ENCODE measurements at regions not wholly inside any gene's neighbourhood (a gene's known extent, or its start where the extent isn't known, plus 50 kb on each side); places are given as distances from the start of the nearest gene placed in this dataset.

- no CpG with 5 or more reads among the region's 7 CpGs for WGBS (ENCODE audit: extremely low coverage, insufficient coverage, insufficient read length)
- DNase-seq, result no peak
- no peak overlapping the region for H3K14ac ChIP-seq (ENCODE audit: low read length)
- no peaks in the 10 kb centered on the region for H3K27me3 ChIP-seq (ENCODE audit: insufficient read depth, low read length)
- H3K79me2 ChIP-seq (ENCODE audit: control insufficient read depth, insufficient read depth, low read length, poor library complexity), result no peaks in the 10 kb centered on the region
- H3K79me1 ChIP-seq (ENCODE audit: low read length), result no peaks in the 10 kb centered on the region
- no peak overlapping the region for H2BK5ac ChIP-seq (ENCODE audit: low read depth, low read length, poor library complexity)
- no peak overlapping the region for H3K4me2 ChIP-seq (ENCODE audit: low read length)
- no peak overlapping the region for H2BK12ac ChIP-seq (ENCODE audit: low read length)
- no peak overlapping the region for H4K8ac ChIP-seq (ENCODE audit: low read depth, low read length)
- no peaks in the 10 kb centered on the region for H3K9me3 ChIP-seq (ENCODE audit: insufficient read depth, low read depth, low read length)
- no peak overlapping the region for H3K4me3 ChIP-seq (ENCODE audit: low read depth, low read length)
- no peaks in the 10 kb centered on the region for H3K36me3 ChIP-seq (ENCODE audit: control insufficient read depth in 1 of 2, insufficient read depth in 2 of 2, low read length in 2 of 2)
- no peak overlapping the region for H3K23ac ChIP-seq (ENCODE audit: low read length)
- H3K18ac ChIP-seq (ENCODE audit: low read length), result no peak overlapping the region
- no peak overlapping the region for H2BK120ac ChIP-seq (ENCODE audit: insufficient read depth, low read length, poor library complexity)
- H3K27ac ChIP-seq (ENCODE audit: low read depth, low read length), result no peak overlapping the region
- H4K12ac ChIP-seq (ENCODE audit: low read depth, low read length), result no peak overlapping the region
- no peak overlapping the region for H3K9ac ChIP-seq (ENCODE audit: low read length)
- H3K4ac ChIP-seq (ENCODE audit: low read depth, low read length), result no peak overlapping the region
- H4K91ac ChIP-seq (ENCODE audit: low read depth, low read length), result no peak overlapping the region
- H2AK5ac ChIP-seq (ENCODE audit: low read length), result no peak overlapping the region
- no peak overlapping the region for H2AFZ ChIP-seq (ENCODE audit: insufficient read depth, low read length, poor library complexity)
- H3K4me1 ChIP-seq (ENCODE audit: control insufficient read depth in 1 of 2, insufficient read depth in 2 of 2, low read length in 2 of 2), result no peaks in the 10 kb centered on the region
These were observed 155.2 kb upstream of the MSX1 start for GRCh38 chr4:4704267-4704666.

- Histone ChIP-seq H3K23ac (ENCODE audit: low read length) (no peak overlapping the region), H3K4me3 (ENCODE audit: low read depth, low read length) (no peak overlapping the region), H4K91ac (ENCODE audit: low read depth, low read length) (no peak overlapping the region), H2AK5ac (ENCODE audit: low read length) (no peak overlapping the region), H2BK5ac (ENCODE audit: low read depth, low read length, poor library complexity) (no peak overlapping the region), H4K8ac (ENCODE audit: low read depth, low read length) (no peak overlapping the region), H4K12ac (ENCODE audit: low read depth, low read length) (no peak overlapping the region), H3K27ac (ENCODE audit: low read depth, low read length) (no peak overlapping the region), H3K18ac (ENCODE audit: low read length) (no peak overlapping the region), H2BK120ac (ENCODE audit: insufficient read depth, low read length, poor library complexity) (no peak overlapping the region), H3K36me3 (ENCODE audit: control insufficient read depth in 1 of 2, insufficient read depth in 2 of 2, low read length in 2 of 2) (no peaks in the 10 kb centered on the region), H3K4me2 (ENCODE audit: low read length) (no peak overlapping the region), H3K14ac (ENCODE audit: low read length) (no peak overlapping the region), H3K79me1 (ENCODE audit: low read length) (no peaks in the 10 kb centered on the region), H3K27me3 (ENCODE audit: insufficient read depth, low read length) (no peaks in the 10 kb centered on the region), H3K9ac (ENCODE audit: low read length) (no peak overlapping the region), H3K9me3 (ENCODE audit: insufficient read depth, low read depth, low read length) (peaks cover 2% of the 10 kb centered on the region), H3K4me1 (ENCODE audit: control insufficient read depth in 1 of 2, insufficient read depth in 2 of 2, low read length in 2 of 2) (peaks cover 7 to 9% of the 10 kb centered on the region in 2 experiments), H3K79me2 (ENCODE audit: control insufficient read depth, insufficient read depth, low read length, poor library complexity) (no peaks in the 10 kb centered on the region), H2AFZ (ENCODE audit: insufficient read depth, low read length, poor library complexity) (no peak overlapping the region), H3K4ac (ENCODE audit: low read depth, low read length) (no peak overlapping the region), H2BK12ac (ENCODE audit: low read length) (no peak overlapping the region)
- DNase-seq, result peak in 1 of 2 donors; percentile 38
These were observed 155.7 kb upstream of the STX18 start for GRCh38 chr4:4697584-4697983.

DNA sequence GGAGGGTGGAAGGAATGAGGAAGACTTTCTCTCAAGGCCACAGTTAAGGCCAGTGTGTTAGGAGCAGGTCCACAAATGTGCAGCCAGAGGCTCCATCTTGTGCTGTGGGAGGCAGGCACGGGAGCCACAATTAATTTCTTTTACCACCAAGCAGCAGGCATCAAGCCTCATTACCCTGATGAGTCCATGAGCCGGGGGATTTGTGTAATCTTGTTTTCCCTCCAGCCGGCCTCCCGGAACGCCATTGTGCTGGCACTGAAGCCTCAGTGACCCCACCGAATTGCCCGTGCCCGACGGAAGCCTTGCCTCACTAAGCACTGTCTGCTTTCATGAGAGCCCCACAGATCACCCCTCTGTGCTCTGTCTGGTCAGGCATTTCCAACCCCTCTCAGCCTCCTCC is 154.7 kb upstream of the STX18 start:
- no peak overlapping the region for H3K9ac ChIP-seq (ENCODE audit: low read length)
- no peak overlapping the region for H3K4me3 ChIP-seq (ENCODE audit: low read depth, low read length)
- no peak overlapping the region for H2AK5ac ChIP-seq (ENCODE audit: low read length)
- H3K27me3 ChIP-seq (ENCODE audit: insufficient read depth, low read length), result no peaks in the 10 kb centered on the region
- peaks cover 2% of the 10 kb centered on the region for H3K9me3 ChIP-seq (ENCODE audit: insufficient read depth, low read depth, low read length)
- no peak overlapping the region for H3K4ac ChIP-seq (ENCODE audit: low read depth, low read length)
- no CpG with 5 or more reads among the region's 9 CpGs for WGBS (ENCODE audit: extremely low coverage, insufficient coverage, insufficient read length)
- no peak overlapping the region for H2AFZ ChIP-seq (ENCODE audit: insufficient read depth, low read length, poor library complexity)
- no peak overlapping the region for H2BK5ac ChIP-seq (ENCODE audit: low read depth, low read length, poor library complexity)
- no peak overlapping the region for H3K4me2 ChIP-seq (ENCODE audit: low read length)
- no peaks in the 10 kb centered on the region for H3K79me2 ChIP-seq (ENCODE audit: control insufficient read depth, insufficient read depth, low read length, poor library complexity)
- H3K14ac ChIP-seq (ENCODE audit: low read length), result no peak overlapping the region
- no peaks in the 10 kb centered on the region for H3K36me3 ChIP-seq (ENCODE audit: control insufficient read depth in 1 of 2, insufficient read depth in 2 of 2, low read length in 2 of 2)
- H3K23ac ChIP-seq (ENCODE audit: low read length), result no peak overlapping the region
- H4K12ac ChIP-seq (ENCODE audit: low read depth, low read length), result no peak overlapping the region
- H3K27ac ChIP-seq (ENCODE audit: low read depth, low read length), result no peak overlapping the region
- no peak overlapping the region for H4K8ac ChIP-seq (ENCODE audit: low read depth, low read length)
- no peak for DNase-seq
- H3K79me1 ChIP-seq (ENCODE audit: low read length), result no peaks in the 10 kb centered on the region
- H3K4me1 ChIP-seq (ENCODE audit: control insufficient read depth in 1 of 2, insufficient read depth in 2 of 2, low read length in 2 of 2), result peaks cover 7 to 9% of the 10 kb centered on the region in 2 experiments
- H2BK12ac ChIP-seq (ENCODE audit: low read length), result no peak overlapping the region
- no peak overlapping the region for H3K18ac ChIP-seq (ENCODE audit: low read length)
- H2BK120ac ChIP-seq (ENCODE audit: insufficient read depth, low read length, poor library complexity), result no peak overlapping the region
- no peak overlapping the region for H4K91ac ChIP-seq (ENCODE audit: low read depth, low read length)

DNA sequence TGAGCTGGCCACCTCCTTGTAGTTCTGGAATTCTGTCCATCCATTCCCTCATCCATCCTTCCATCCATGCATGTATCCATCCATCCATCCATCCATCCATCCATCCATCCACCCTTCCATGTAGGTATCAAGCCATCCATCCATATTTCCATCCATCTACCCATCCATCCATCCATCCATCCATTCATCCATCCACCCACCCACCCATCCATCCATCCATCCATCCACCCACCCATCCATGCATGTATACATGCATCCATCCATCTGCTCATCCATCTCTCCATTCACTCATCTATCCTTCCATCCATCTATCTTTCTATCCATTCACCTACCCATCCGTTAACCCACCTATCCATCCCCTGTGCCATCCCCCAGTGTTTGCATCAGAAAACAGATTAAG is 153.6 kb upstream of the STX18 start:
- Histone ChIP-seq H3K9me3 (ENCODE audit: insufficient read depth, low read depth, low read length) (peaks cover 2% of the 10 kb centered on the region), H2AK5ac (ENCODE audit: low read length) (no peak overlapping the region), H2BK120ac (ENCODE audit: insufficient read depth, low read length, poor library complexity) (no peak overlapping the region), H4K8ac (ENCODE audit: low read depth, low read length) (no peak overlapping the region), H3K18ac (ENCODE audit: low read length) (no peak overlapping the region), H3K4me2 (ENCODE audit: low read length) (no peak overlapping the region), H3K14ac (ENCODE audit: low read length) (no peak overlapping the region), H3K79me2 (ENCODE audit: control insufficient read depth, insufficient read depth, low read length, poor library complexity) (no peaks in the 10 kb centered on the region), H2BK5ac (ENCODE audit: low read depth, low read length, poor library complexity) (no peak overlapping the region), H2AFZ (ENCODE audit: insufficient read depth, low read length, poor library complexity) (no peak overlapping the region), H3K4me1 (ENCODE audit: control insufficient read depth in 1 of 2, insufficient read depth in 2 of 2, low read length in 2 of 2) (peaks cover 7 to 9% of the 10 kb centered on the region in 2 experiments), H3K36me3 (ENCODE audit: control insufficient read depth in 1 of 2, insufficient read depth in 2 of 2, low read length in 2 of 2) (no peaks in the 10 kb centered on the region), H3K9ac (ENCODE audit: low read length) (no peak overlapping the region), H3K79me1 (ENCODE audit: low read length) (no peaks in the 10 kb centered on the region), H3K23ac (ENCODE audit: low read length) (no peak overlapping the region), H4K12ac (ENCODE audit: low read depth, low read length) (no peak overlapping the region), H3K4ac (ENCODE audit: low read depth, low read length) (no peak overlapping the region), H2BK12ac (ENCODE audit: low read length) (no peak overlapping the region), H3K27me3 (ENCODE audit: insufficient read depth, low read length) (no peaks in the 10 kb centered on the region), H3K4me3 (ENCODE audit: low read depth, low read length) (no peak overlapping the region), H4K91ac (ENCODE audit: low read depth, low read length) (no peak overlapping the region), H3K27ac (ENCODE audit: low read depth, low read length) (no peak overlapping the region)
- no peak for DNase-seq
- 100% methylated on average over 1 of the region's 1 CpG for WGBS (ENCODE audit: extremely low coverage, insufficient coverage, insufficient read length)

- peaks cover 2% of the 10 kb centered on the region for H3K9me3 ChIP-seq (ENCODE audit: insufficient read depth, low read depth, low read length)
- no peaks in the 10 kb centered on the region for H3K36me3 ChIP-seq (ENCODE audit: control insufficient read depth in 1 of 2, insufficient read depth in 2 of 2, low read length in 2 of 2)
- H3K79me2 ChIP-seq (ENCODE audit: control insufficient read depth, insufficient read depth, low read length, poor library complexity), result no peaks in the 10 kb centered on the region
- no peak overlapping the region for H3K14ac ChIP-seq (ENCODE audit: low read length)
- no peak for DNase-seq
- H3K27ac ChIP-seq (ENCODE audit: low read depth, low read length), result no peak overlapping the region
- no peak overlapping the region for H3K4me2 ChIP-seq (ENCODE audit: low read length)
- no peak overlapping the region for H3K23ac ChIP-seq (ENCODE audit: low read length)
- H3K4me1 ChIP-seq (ENCODE audit: control insufficient read depth in 1 of 2, insufficient read depth in 2 of 2, low read length in 2 of 2), result peaks cover 7 to 9% of the 10 kb centered on the region in 2 experiments
- H4K8ac ChIP-seq (ENCODE audit: low read depth, low read length), result no peak overlapping the region
- no peak overlapping the region for H3K4me3 ChIP-seq (ENCODE audit: low read depth, low read length)
- no peaks in the 10 kb centered on the region for H3K27me3 ChIP-seq (ENCODE audit: insufficient read depth, low read length)
- H3K4ac ChIP-seq (ENCODE audit: low read depth, low read length), result no peak overlapping the region
- no peak overlapping the region for H2AK5ac ChIP-seq (ENCODE audit: low read length)
- no peak overlapping the region for H4K91ac ChIP-seq (ENCODE audit: low read depth, low read length)
- no peak overlapping the region for H4K12ac ChIP-seq (ENCODE audit: low read depth, low read length)
- H2AFZ ChIP-seq (ENCODE audit: insufficient read depth, low read length, poor library complexity), result no peak overlapping the region
- no peaks in the 10 kb centered on the region for H3K79me1 ChIP-seq (ENCODE audit: low read length)
- H2BK12ac ChIP-seq (ENCODE audit: low read length), result no peak overlapping the region
- H2BK120ac ChIP-seq (ENCODE audit: insufficient read depth, low read length, poor library complexity), result no peak overlapping the region
- H3K9ac ChIP-seq (ENCODE audit: low read length), result no peak overlapping the region
- no peak overlapping the region for H3K18ac ChIP-seq (ENCODE audit: low read length)
- no peak overlapping the region for H2BK5ac ChIP-seq (ENCODE audit: low read depth, low read length, poor library complexity)
These were observed 153.0 kb upstream of the STX18 start for GRCh38 chr4:4694827-4695226.

Measured in trophoblast cell (in vitro differentiated cells and primary cell).